ENCODE measurements at regions not wholly inside any gene's neighbourhood (a gene's known extent, or its start where the extent isn't known, plus 50 kb on each side); places are given as distances from the start of the nearest gene placed in this dataset.

- no peak for DNase-seq (ENCODE audit: low read depth)
- no peak for TF ChIP-seq CTCF (IDR thresholded peaks at IDR 0.05; ENCODE audit: control insufficient read depth, extremely low read depth, insufficient read depth)
- no peak overlapping the region for H3K4me3 ChIP-seq (ENCODE audit: low read depth, low read length)
Observed at GRCh38 chr2:120926463-120927264, 191.0 kb downstream of the GLI2 start.

GRCh38 chr2:120927265-120927628 is 191.6 kb downstream of the GLI2 start:
- no peak for DNase-seq (ENCODE audit: low read depth)
- TF ChIP-seq CTCF (IDR thresholded peaks at IDR 0.05; ENCODE audit: control insufficient read depth, extremely low read depth, insufficient read depth): no peak
- H3K4me3 ChIP-seq (ENCODE audit: low read depth, low read length): no peak overlapping the region

GRCh38 chr2:120929829-120930228 is 194.2 kb downstream of the GLI2 start:
- no peak overlapping the region for H3K4me3 ChIP-seq (ENCODE audit: low read depth, low read length)
- DNase-seq (ENCODE audit: low read depth): no peak
- TF ChIP-seq CTCF (IDR thresholded peaks at IDR 0.05; ENCODE audit: control insufficient read depth, extremely low read depth, insufficient read depth): no peak

- DNase-seq (ENCODE audit: low read depth): no peak
- no peak for TF ChIP-seq CTCF (IDR thresholded peaks at IDR 0.05; ENCODE audit: control insufficient read depth, extremely low read depth, insufficient read depth)
- H3K4me3 ChIP-seq (ENCODE audit: low read depth, low read length): no peak overlapping the region
Observed at GRCh38 chr2:120930236-120930635, 194.6 kb downstream of the GLI2 start.

GRCh38 chr2:120930864-120931263 is 195.2 kb downstream of the GLI2 start:
- no peak for DNase-seq (ENCODE audit: low read depth)
- TF ChIP-seq CTCF (IDR thresholded peaks at IDR 0.05; ENCODE audit: control insufficient read depth, extremely low read depth, insufficient read depth): no peak
- H3K4me3 ChIP-seq (ENCODE audit: low read depth, low read length): no peak overlapping the region

- no peak for TF ChIP-seq CTCF (IDR thresholded peaks at IDR 0.05; ENCODE audit: control insufficient read depth, extremely low read depth, insufficient read depth)
- no peak for DNase-seq (ENCODE audit: low read depth)
- no peak overlapping the region for H3K4me3 ChIP-seq (ENCODE audit: low read depth, low read length)
Observed at GRCh38 chr2:120932472-120932871, 196.8 kb downstream of the GLI2 start.

GRCh38 chr2:120932881-120933280 is 197.2 kb downstream of the GLI2 start:
- TF ChIP-seq CTCF (IDR thresholded peaks at IDR 0.05; ENCODE audit: control insufficient read depth, extremely low read depth, insufficient read depth): no peak
- H3K4me3 ChIP-seq (ENCODE audit: low read depth, low read length): no peak overlapping the region
- DNase-seq (ENCODE audit: low read depth): no peak

Data from LNCaP clone FGC (cell line).